Upper lobe of left lung (tissue), 6 donors: ENCODE measurements at regions not wholly inside any gene's neighbourhood (a gene's known extent, or its start where the extent isn't known, plus 50 kb on each side); places are given as distances from the start of the nearest gene placed in this dataset.
A peak's percentile ranks its signal among the peaks of the same experiment; 100 is the strongest.
"Not testable (repeated sequence)": the region's sequence is repeated elsewhere in the genome, so short reads cannot be mapped to it uniquely, and the experiment has no call there.

Experiments used
- ATAC-seq, 2 donors: fragments of 200-7000 bp; cut with Tn5 transposase; one replicate each; pipeline ENCODE4 v1.9.1; 2022; ENCODE audit warnings: mild to moderate bottlenecking in 2 of 2, moderate library complexity in 2 of 2; ENCODE audit not compliant: low FRiP score in 2 of 2
- DNase-seq, 2 donors: peaks; one replicate each; pipeline ENCODE4 v3.0.0-alpha.2; 2019 to 2020
- H3K27ac ChIP-seq, 4 donors: fragments of 200-600 bp; sonication (generic); one replicate each; pipeline ENCODE4 v1.5.1; 2016 to 2019
- H3K27me3 ChIP-seq, 4 donors: fragments of 200-600 bp; sonication (generic); one replicate each; pipeline ENCODE4 v1.5.1; 2017 to 2019
- H3K36me3 ChIP-seq, 4 donors: fragments of 200-600 bp; sonication (generic); one replicate each; pipeline ENCODE4 v1.5.1; 2016 to 2019
- H3K4me1 ChIP-seq, 4 donors: fragments of 200-600 bp; sonication (generic); one replicate each; pipeline ENCODE4 v1.5.1; 2018 to 2019
- H3K4me3 ChIP-seq, 4 donors: fragments of 200-600 bp; sonication (generic); one replicate each; pipeline ENCODE4 v1.5.1; 2017 to 2019; ENCODE audit warnings: mild to moderate bottlenecking in 2 of 4, moderate library complexity in 1 of 4
- H3K9me3 ChIP-seq, 4 donors: fragments of 200-600 bp; sonication (generic); one replicate each; pipeline ENCODE4 v1.5.1; 2018 to 2019
- CTCF ChIP-seq, 6 experiments: fragments of 450-650 bp in 4 of 6; fragments of 200-600 bp in 2 of 6; sonication (generic) in 2 of 6; IDR thresholded peaks; one replicate each; pipeline ENCODE4 v1.5.1; 2016 to 2019; ENCODE audit warnings: antibody characterized with exemption in 6 of 6
- EP300 ChIP-seq, 4 donors: sonication (generic); formaldehyde crosslinking; IDR thresholded peaks; one replicate each; pipeline ENCODE4 v1.5.1; 2017; ENCODE audit warnings: antibody characterized with exemption in 4 of 4, control low read depth in 2 of 4
- POLR2A ChIP-seq, 4 donors: fragments of 450-650 bp; IDR thresholded peaks; one replicate each; pipeline ENCODE4 v1.5.1; 2016 to 2017; ENCODE audit warnings: antibody characterized with exemption in 4 of 4, mild to moderate bottlenecking in 2 of 4
- POLR2AphosphoS5 ChIP-seq, 2 donors: sonication (generic); formaldehyde crosslinking; IDR thresholded peaks; one replicate each; pipeline ENCODE4 v1.5.1; 2017; ENCODE audit warnings: antibody characterized with exemption in 2 of 2
- WGBS, 2 donors: methylation state at CpG; one replicate each; pipeline ENCODE4 v1.1.5; 2017 to 2018; 5-methylcytosine and 5-hydroxymethylcytosine counted together
- donor health status: DM: no; HTN: no; CAD: no; lungs with moderate emphysema.
- donor health status: DM: no; HTN: yes; CAD: no; lungs with severe emphysema.

- no peak for DNase-seq
- WGBS, 2 donors: 78 to 80% methylated on average over 2 of the region's 2 CpGs
- TF ChIP-seq POLR2A (IDR thresholded peaks at IDR 0.05): no peak
- TF ChIP-seq EP300 (IDR thresholded peaks at IDR 0.05): no peak
- TF ChIP-seq POLR2AphosphoS5 (IDR thresholded peaks at IDR 0.05): no peak
- no peak for TF ChIP-seq CTCF (IDR thresholded peaks at IDR 0.05)
- no peak overlapping the region for H3K4me3 ChIP-seq
- H3K27ac ChIP-seq: no peak overlapping the region
- no peaks in the 10 kb centered on the region for H3K4me1 ChIP-seq
- H3K36me3 ChIP-seq: no peaks in the 10 kb centered on the region
- no peaks in the 10 kb centered on the region for H3K9me3 ChIP-seq
- ATAC-seq: no peak
- no peaks in the 10 kb centered on the region for H3K27me3 ChIP-seq
These were observed 165.8 kb upstream of the CNOT2 start for GRCh38 chr12:70077441-70077840.

GRCh38 chr12:70078161-70078560 is 165.1 kb upstream of the CNOT2 start:
- no peaks in the 10 kb centered on the region for H3K4me1 ChIP-seq
- H3K9me3 ChIP-seq: no peaks in the 10 kb centered on the region
- H3K27me3 ChIP-seq: no peaks in the 10 kb centered on the region
- TF ChIP-seq CTCF (IDR thresholded peaks at IDR 0.05) (no peak), POLR2AphosphoS5 (IDR thresholded peaks at IDR 0.05) (no peak), EP300 (IDR thresholded peaks at IDR 0.05) (no peak), POLR2A (IDR thresholded peaks at IDR 0.05) (no peak)
- H3K4me3 ChIP-seq: no peak overlapping the region
- WGBS, 2 donors: 86 to 91% methylated on average over 2 of the region's 2 CpGs
- H3K27ac ChIP-seq: no peak overlapping the region
- ATAC-seq: no peak
- DNase-seq: no peak
- no peaks in the 10 kb centered on the region for H3K36me3 ChIP-seq

- ATAC-seq (peak in 1 of 2 donors; percentile 29), DNase-seq (no peak)
- H3K4me3 ChIP-seq: no peak overlapping the region
- no peaks in the 10 kb centered on the region for H3K4me1 ChIP-seq
- H3K36me3 ChIP-seq: no peaks in the 10 kb centered on the region
- H3K27ac ChIP-seq: no peak overlapping the region
- no peaks in the 10 kb centered on the region for H3K9me3 ChIP-seq
- WGBS, 2 donors: 46 to 55% methylated on average over 2 of the region's 2 CpGs
- no peaks in the 10 kb centered on the region for H3K27me3 ChIP-seq
- TF ChIP-seq POLR2A (IDR thresholded peaks at IDR 0.05) (no peak), EP300 (IDR thresholded peaks at IDR 0.05) (no peak), CTCF (IDR thresholded peaks at IDR 0.05) (no peak), POLR2AphosphoS5 (IDR thresholded peaks at IDR 0.05) (no peak)
These were observed 162.7 kb upstream of the CNOT2 start for GRCh38 chr12:70080566-70080965.

GRCh38 chr12:70082997-70083676 is 160.1 kb upstream of the CNOT2 start:
- no peak overlapping the region for H3K4me3 ChIP-seq
- DNase-seq (no peak), ATAC-seq (no peak)
- WGBS, 2 donors: 63 to 99% methylated on average over 3 of the region's 3 CpGs
- no peaks in the 10 kb centered on the region for H3K27me3 ChIP-seq
- H3K9me3 ChIP-seq: no peaks in the 10 kb centered on the region
- TF ChIP-seq EP300 (IDR thresholded peaks at IDR 0.05) (no peak), POLR2AphosphoS5 (IDR thresholded peaks at IDR 0.05) (no peak), POLR2A (IDR thresholded peaks at IDR 0.05) (no peak), CTCF (IDR thresholded peaks at IDR 0.05) (no peak)
- no peak overlapping the region for H3K27ac ChIP-seq
- no peaks in the 10 kb centered on the region for H3K36me3 ChIP-seq
- H3K4me1 ChIP-seq: no peaks in the 10 kb centered on the region

GRCh38 chr12:70083677-70084020 is 159.6 kb upstream of the CNOT2 start:
- H3K27ac ChIP-seq: no peak overlapping the region
- 88 to 90% methylated on average over 4 of the region's 4 CpGs for WGBS, 2 donors
- no peak for ATAC-seq
- no peak for DNase-seq
- no peaks in the 10 kb centered on the region for H3K27me3 ChIP-seq
- H3K4me3 ChIP-seq: no peak overlapping the region
- H3K36me3 ChIP-seq: no peaks in the 10 kb centered on the region
- H3K9me3 ChIP-seq: no peaks in the 10 kb centered on the region
- TF ChIP-seq EP300 (IDR thresholded peaks at IDR 0.05) (no peak), POLR2A (IDR thresholded peaks at IDR 0.05) (no peak), CTCF (IDR thresholded peaks at IDR 0.05) (no peak), POLR2AphosphoS5 (IDR thresholded peaks at IDR 0.05) (no peak)
- no peaks in the 10 kb centered on the region for H3K4me1 ChIP-seq

- 83 to 94% methylated on average over 4 to 8 of the region's 8 CpGs for WGBS, 2 donors
- not testable (repeated sequence) for H3K27me3 ChIP-seq, DNase-seq, H3K27ac ChIP-seq, H3K4me3 ChIP-seq, H3K9me3 ChIP-seq, H3K36me3 ChIP-seq, ATAC-seq, H3K4me1 ChIP-seq
These were observed 156.9 kb upstream of the CNOT2 start for GRCh38 chr12:70086372-70086771.
